ENCODE measurements at regions not wholly inside any gene's neighbourhood (a gene's known extent, or its start where the extent isn't known, plus 50 kb on each side); places are given as distances from the start of the nearest gene placed in this dataset.

DNA sequence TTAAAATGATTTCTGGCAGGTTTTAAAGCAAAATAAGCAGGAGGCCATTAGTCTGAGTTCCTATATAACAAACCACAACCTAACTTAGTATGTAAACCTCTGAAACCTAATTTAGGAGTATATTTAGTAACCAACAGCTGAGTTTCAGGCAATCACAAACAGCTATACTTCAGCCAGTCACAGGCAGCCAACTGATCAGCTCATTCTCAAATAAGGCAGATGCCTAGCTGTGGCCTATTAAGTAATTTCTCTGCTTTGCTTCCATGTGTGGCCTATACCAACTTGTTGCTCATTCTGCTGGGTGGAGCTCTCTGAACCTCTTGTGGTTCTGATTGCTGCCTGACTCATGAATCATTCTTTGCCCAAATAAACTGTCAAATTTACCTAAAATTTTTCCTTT is 408.9 kb upstream of the FBXO33 start:
- POLR2A ChIA-PET, result no interaction called here
- no peaks in the 10 kb centered on the region for H3K4me1 ChIP-seq
- no peak overlapping the region for H3K27ac ChIP-seq
- CTCF ChIA-PET, result no interaction called here
- H3K4me3 ChIP-seq, result no peak overlapping the region
- ATAC-seq (no peak), DNase-seq (ENCODE audit: low read depth in 1 of 2, low spot score in 1 of 2) (no peak), FAIRE-seq (no peak)
- TF ChIP-seq HOXA7 (CRISPR knock-in tag; IDR thresholded peaks at IDR 0.05) (no peak), HES2 (IDR thresholded peaks at IDR 0.05) (no peak)
- no peaks in the 10 kb centered on the region for H3K9me3 ChIP-seq
- H3K4me2 ChIP-seq, result no peak overlapping the region

GRCh38 chr14:39827901-39828655 is 395.8 kb upstream of the FBXO33 start:
- DNase-seq (ENCODE audit: low read depth in 1 of 2, low spot score in 1 of 2) (no peak), ATAC-seq (no peak), FAIRE-seq (no peak)
- Histone ChIP-seq H3K4me1 (no peaks in the 10 kb centered on the region), H3K4me2 (no peak overlapping the region), H3K27ac (no peak overlapping the region), H3K9me3 (no peaks in the 10 kb centered on the region), H3K4me3 (no peak overlapping the region)
- ChIA-PET CTCF (no interaction called here), POLR2A (no interaction called here)
- 1% methylated on average over 2 of the region's 2 CpGs for WGBS (ENCODE audit: missing lambda C conversion rate)
- TF ChIP-seq HOXA7 (CRISPR knock-in tag; IDR thresholded peaks at IDR 0.05), result no peak
- no peak for TF ChIP-seq NFE2L2 (conservative IDR thresholded peaks at IDR 0.05; ENCODE audit: low read length)
- no peak for TF ChIP-seq ATOH8 (CRISPR knock-in tag; IDR thresholded peaks at IDR 0.05; ENCODE audit: low read depth)
- no peak for TF ChIP-seq RCOR1 (IDR thresholded peaks at IDR 0.05; ENCODE audit: low read depth, low read length)
- no peak for TF ChIP-seq SMC3 (IDR thresholded peaks at IDR 0.05)
- no peak for TF ChIP-seq FOXS1 (CRISPR knock-in tag; IDR thresholded peaks at IDR 0.05)
- TF ChIP-seq, protein P1, sequence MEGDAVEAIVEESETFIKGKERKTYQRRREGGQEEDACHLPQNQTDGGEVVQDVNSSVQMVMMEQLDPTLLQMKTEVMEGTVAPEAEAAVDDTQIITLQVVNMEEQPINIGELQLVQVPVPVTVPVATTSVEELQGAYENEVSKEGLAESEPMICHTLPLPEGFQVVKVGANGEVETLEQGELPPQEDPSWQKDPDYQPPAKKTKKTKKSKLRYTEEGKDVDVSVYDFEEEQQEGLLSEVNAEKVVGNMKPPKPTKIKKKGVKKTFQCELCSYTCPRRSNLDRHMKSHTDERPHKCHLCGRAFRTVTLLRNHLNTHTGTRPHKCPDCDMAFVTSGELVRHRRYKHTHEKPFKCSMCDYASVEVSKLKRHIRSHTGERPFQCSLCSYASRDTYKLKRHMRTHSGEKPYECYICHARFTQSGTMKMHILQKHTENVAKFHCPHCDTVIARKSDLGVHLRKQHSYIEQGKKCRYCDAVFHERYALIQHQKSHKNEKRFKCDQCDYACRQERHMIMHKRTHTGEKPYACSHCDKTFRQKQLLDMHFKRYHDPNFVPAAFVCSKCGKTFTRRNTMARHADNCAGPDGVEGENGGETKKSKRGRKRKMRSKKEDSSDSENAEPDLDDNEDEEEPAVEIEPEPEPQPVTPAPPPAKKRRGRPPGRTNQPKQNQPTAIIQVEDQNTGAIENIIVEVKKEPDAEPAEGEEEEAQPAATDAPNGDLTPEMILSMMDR (IDR thresholded peaks at IDR 0.05), result no peak
- TF ChIP-seq TP53 (CRISPR knock-in tag; IDR thresholded peaks at IDR 0.05), result no peak

GRCh38 chr14:39812532-39813320 is 380.5 kb upstream of the FBXO33 start:
- POLR2A ChIA-PET, result no interaction called here
- no peak for ATAC-seq
- WGBS (ENCODE audit: missing lambda C conversion rate), result 6% methylated on average over 3 of the region's 3 CpGs

DNA sequence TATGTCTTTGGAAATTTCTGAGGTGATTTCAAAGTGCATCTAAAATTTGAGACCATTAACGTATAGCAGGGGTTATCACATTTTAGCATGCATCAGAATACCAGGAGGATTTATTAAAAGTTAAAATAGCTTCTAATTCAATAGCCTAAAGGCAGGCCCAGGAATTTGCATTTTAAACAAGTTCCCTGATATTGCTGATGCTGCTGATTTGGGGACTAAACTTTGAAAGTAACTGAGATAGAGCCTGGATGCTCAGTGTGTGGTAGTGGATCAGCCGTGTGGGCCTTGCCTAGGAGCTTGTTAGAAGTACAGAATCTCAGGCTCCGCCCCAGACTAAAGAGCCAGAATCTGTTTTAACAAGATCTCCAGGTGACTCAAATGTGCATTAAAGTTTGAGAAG is 375.0 kb upstream of the FBXO33 start:
- Histone ChIP-seq H3K27ac (no peak overlapping the region), H3K4me2 (no peak overlapping the region), H3K4me3 (no peak overlapping the region), H3K9me3 (no peaks in the 10 kb centered on the region), H3K4me1 (no peaks in the 10 kb centered on the region)
- TF ChIP-seq RAD21 (conservative IDR thresholded peaks at IDR 0.05 in 1 of 2, IDR thresholded peaks at IDR 0.05 in 1 of 2) (no peak), RNF2 (IDR thresholded peaks at IDR 0.05; ENCODE audit: borderline replicate concordance, low read depth) (no peak), MAFK (IDR thresholded peaks at IDR 0.05; ENCODE audit: partially characterized antibody) (peak; percentile 38)
- WGBS (ENCODE audit: missing lambda C conversion rate), result 4% methylated on average over 3 of the region's 3 CpGs
- ChIA-PET CTCF (interaction anchor here (0.9 kb wide), 1 partner anchor 17 kb away, joined by 3 read pairs; no protein-coding TSS in a partner anchor), POLR2A (no interaction called here)
- DNase-seq (ENCODE audit: low read depth in 1 of 2, low spot score in 1 of 2), result no peak
- ATAC-seq, result no peak
- FAIRE-seq, result no peak

More at GRCh38 chr14:39812532-39813320, 380.5 kb upstream of the FBXO33 start:
- CTCF ChIA-PET, result no interaction called here
- no peaks in the 10 kb centered on the region for H3K4me1 ChIP-seq
- FAIRE-seq, result no peak
- H3K4me2 ChIP-seq, result no peak overlapping the region
- no peaks in the 10 kb centered on the region for H3K9me3 ChIP-seq
- no peak for DNase-seq (ENCODE audit: low read depth in 1 of 2, low spot score in 1 of 2)
- TF ChIP-seq CHD2 (IDR thresholded peaks at IDR 0.05; ENCODE audit: low read length, partially characterized antibody) (no peak), MAFK (IDR thresholded peaks at IDR 0.05; ENCODE audit: partially characterized antibody) (peak; percentile 69), HOXB13 (CRISPR knock-in tag; IDR thresholded peaks at IDR 0.05; ENCODE audit: low read depth) (no peak), HOXA7 (CRISPR knock-in tag; IDR thresholded peaks at IDR 0.05) (no peak)
- no peak overlapping the region for H3K27ac ChIP-seq
- H3K4me3 ChIP-seq, result no peak overlapping the region

Data from A549 (cell line).